Neural cell (in vitro differentiated cells): ENCODE measurements at regions not wholly inside any gene's neighbourhood (a gene's known extent, or its start where the extent isn't known, plus 50 kb on each side); places are given as distances from the start of the nearest gene placed in this dataset.

Experiments
- MXI1 ChIP-seq: fragments of 450-650 bp; conservative IDR thresholded peaks from 2 replicates; pipeline ENCODE4 v1.6.1; 2014; ENCODE audit warnings: antibody characterized with exemption, mild to moderate bottlenecking; ENCODE audit not compliant: poor library complexity, severe bottlenecking
- POLR2AphosphoS5 ChIP-seq: IDR thresholded peaks from 2 replicates; pipeline ENCODE4 v1.6.1; 2012
- RAD21 ChIP-seq: fragments of 450-650 bp; conservative IDR thresholded peaks from 2 replicates; pipeline ENCODE4 v1.6.1; 2014; ENCODE audit warnings: antibody characterized with exemption, mild to moderate bottlenecking, moderate library complexity
- SMC3 ChIP-seq: fragments of 450-650 bp; conservative IDR thresholded peaks from 2 replicates; pipeline ENCODE4 v1.6.1; 2014; ENCODE audit warnings: antibody characterized with exemption, mild to moderate bottlenecking, moderate library complexity; ENCODE audit not compliant: poor library complexity
- TF ChIP-seq, protein P1 (sequence below): fragments of 450-650 bp; IDR thresholded peaks from 2 replicates; pipeline ENCODE4 v1.5.1; 2014; ENCODE audit warnings: antibody characterized with exemption, mild to moderate bottlenecking, moderate library complexity; ENCODE audit not compliant: poor library complexity, severe bottlenecking

- TF ChIP-seq, protein P1, sequence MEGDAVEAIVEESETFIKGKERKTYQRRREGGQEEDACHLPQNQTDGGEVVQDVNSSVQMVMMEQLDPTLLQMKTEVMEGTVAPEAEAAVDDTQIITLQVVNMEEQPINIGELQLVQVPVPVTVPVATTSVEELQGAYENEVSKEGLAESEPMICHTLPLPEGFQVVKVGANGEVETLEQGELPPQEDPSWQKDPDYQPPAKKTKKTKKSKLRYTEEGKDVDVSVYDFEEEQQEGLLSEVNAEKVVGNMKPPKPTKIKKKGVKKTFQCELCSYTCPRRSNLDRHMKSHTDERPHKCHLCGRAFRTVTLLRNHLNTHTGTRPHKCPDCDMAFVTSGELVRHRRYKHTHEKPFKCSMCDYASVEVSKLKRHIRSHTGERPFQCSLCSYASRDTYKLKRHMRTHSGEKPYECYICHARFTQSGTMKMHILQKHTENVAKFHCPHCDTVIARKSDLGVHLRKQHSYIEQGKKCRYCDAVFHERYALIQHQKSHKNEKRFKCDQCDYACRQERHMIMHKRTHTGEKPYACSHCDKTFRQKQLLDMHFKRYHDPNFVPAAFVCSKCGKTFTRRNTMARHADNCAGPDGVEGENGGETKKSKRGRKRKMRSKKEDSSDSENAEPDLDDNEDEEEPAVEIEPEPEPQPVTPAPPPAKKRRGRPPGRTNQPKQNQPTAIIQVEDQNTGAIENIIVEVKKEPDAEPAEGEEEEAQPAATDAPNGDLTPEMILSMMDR, result no peak
- TF ChIP-seq MXI1 (no peak), POLR2AphosphoS5 (no peak), SMC3 (no peak), RAD21 (no peak)
Observed at GRCh38 chr18:40930211-40930882, 1024.7 kb upstream of the PIK3C3 start.
